ENCODE measurements at regions not wholly inside any gene's neighbourhood (a gene's known extent, or its start where the extent isn't known, plus 50 kb on each side); places are given as distances from the start of the nearest gene placed in this dataset.

GRCh38 chr12:69065775-69066174 lies 132.8 kb upstream of the CPM start:
- no peak for DNase-seq

DNA sequence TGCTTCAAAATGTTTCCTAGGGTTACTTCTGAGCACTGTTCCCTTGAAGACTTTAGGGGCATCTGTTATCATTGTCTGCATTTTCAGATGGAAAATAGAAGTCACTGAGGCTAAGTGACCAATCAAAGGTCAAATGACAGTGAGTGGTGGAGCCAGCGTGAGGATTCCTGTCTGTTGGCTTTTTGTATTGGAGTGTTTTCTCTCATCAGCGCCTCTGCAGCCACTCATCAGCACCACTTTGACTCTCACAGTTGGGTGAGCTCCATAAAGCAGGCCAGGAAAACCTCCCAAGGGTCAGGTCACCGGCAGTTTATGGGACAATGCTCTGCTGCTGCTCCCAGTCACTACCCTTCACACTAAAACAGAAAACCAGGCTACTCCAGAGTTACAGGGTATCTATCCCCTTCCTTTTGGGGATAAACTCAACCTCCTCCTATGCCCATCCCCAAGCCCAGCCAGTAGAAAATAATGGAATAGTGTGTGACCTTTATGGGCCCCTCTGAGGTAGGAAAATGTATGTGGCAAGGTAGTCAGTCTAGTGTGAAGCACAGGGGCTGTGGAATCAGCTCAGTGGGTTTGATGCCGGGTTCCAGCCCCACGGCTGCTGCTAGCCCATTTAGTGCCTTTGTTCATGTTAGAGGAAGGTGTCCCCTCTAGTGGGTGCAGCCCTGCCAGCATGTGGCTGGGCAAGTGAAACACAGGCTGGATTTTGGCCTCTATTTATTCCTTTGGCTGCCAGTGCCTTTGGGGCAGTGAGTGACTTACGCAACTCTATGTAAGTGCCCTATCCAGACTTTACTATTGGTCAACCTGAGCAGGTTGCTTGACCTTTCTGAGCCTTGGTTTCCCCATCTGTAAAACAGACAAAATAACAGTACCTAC lies 133.8 kb upstream of the CPM start:
- no peak for DNase-seq

- no peak for DNase-seq
Observed at GRCh38 chr12:69067713-69068112, 134.7 kb upstream of the CPM start.

DNA sequence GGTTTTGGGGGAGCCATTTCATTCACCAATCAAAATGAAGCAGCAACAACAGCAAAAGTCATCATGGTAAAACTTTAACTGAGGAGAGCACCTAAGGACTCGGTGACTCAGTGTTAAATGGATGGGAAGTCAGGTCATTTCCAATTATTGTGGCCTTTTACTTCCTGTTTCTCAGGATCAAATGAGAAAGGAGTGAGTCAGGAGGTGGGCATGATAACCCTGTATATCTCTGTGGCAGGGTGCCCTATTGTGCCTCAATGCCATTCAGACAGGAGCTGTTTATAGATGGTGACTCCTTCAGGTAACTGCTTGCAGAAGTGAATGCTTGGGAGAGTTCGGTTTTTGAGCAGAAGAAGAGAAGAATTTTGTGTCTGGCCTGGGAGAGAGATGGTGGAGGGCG lies 135.5 kb upstream of the CPM start:
- DNase-seq: no peak

DNA sequence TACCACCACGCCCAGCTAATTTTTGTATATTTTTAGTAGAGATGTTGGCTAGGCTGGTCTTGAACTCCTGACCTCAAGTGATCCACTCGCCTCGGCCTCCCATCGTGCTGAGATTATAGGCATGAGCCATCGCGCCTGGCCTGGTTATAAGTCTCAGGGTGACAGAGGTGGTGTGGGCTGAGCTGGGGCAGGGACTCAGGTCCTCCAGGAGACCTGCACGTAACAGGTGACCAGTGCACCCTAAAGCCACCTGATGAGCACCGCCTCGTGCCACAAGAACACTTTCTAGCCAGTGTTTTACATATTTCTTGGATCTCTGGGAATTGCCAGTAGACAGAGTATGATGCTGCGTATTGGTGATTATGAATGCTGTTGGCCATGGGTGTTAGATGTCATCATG lies 136.5 kb upstream of the CPM start:
- no peak for DNase-seq

DNA sequence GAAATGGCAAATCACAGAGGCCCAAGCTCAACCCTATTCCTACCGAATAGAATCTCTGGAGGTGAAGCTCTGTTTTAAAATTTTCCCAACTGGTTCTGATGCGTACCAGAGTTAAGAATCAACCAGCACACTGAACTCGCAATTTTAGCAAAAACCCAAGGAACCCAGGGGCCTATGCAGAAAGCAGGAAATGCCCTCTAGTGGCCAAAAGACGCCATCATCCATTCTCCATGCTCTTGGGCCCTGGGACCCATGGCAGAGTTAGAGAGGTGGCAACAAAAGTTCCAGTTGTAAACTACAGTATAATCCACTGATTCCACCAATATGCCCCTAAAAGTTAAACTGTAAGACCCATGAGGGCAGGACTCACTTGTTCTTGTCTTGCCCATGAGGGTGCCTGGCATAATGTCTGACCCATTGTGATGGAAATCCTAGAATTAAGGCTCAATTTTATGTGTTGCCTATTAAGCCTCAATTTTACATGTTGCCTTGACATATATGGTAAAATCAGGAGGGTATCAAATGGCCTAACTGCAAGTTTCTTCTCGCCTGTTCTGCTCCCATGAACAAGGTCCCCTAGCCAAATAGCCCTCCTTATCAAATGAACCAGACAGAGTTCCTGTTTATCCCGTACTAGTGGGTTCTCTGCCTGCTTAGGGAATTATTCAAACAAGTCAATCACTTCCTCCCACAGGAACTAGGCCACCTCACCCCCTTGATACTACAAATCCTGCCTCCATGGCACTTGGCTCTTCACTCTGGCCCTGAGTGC lies 137.5 kb upstream of the CPM start:
- DNase-seq: peak; percentile 44 to 49

DNA sequence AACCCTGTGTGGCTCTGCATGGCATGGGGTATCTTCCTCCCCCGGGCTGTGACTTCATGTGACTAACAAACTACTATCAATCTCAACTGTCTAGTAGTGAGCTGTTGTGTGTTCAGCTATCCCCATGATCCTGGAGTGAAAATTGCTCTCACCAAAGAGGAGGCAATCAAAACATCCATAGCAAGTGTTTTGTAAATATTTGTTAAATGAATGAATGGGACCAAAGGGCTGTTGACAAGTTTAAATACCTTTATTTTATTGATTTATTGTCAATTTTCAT lies 138.1 kb upstream of the CPM start:
- DNase-seq: no peak

DNA sequence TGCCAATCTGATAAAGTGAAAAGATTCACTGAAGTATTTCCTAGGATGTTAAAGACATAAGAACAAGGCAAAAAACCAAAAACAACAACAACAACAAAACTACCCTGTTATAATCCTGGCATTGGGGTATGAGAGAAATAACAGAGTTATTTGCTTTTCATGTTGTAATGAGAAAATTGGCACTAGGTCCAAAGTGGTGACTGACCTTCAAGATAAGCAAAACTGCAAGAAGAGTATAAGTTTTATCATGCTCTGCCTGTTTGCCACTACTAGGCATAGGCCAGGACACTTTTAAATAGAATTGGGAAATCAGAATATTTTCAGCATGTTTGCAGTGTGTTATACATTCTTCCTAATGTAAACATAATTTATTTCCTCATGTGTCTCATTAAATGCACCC lies 140.1 kb upstream of the CPM start:
- no peak for DNase-seq

DNA sequence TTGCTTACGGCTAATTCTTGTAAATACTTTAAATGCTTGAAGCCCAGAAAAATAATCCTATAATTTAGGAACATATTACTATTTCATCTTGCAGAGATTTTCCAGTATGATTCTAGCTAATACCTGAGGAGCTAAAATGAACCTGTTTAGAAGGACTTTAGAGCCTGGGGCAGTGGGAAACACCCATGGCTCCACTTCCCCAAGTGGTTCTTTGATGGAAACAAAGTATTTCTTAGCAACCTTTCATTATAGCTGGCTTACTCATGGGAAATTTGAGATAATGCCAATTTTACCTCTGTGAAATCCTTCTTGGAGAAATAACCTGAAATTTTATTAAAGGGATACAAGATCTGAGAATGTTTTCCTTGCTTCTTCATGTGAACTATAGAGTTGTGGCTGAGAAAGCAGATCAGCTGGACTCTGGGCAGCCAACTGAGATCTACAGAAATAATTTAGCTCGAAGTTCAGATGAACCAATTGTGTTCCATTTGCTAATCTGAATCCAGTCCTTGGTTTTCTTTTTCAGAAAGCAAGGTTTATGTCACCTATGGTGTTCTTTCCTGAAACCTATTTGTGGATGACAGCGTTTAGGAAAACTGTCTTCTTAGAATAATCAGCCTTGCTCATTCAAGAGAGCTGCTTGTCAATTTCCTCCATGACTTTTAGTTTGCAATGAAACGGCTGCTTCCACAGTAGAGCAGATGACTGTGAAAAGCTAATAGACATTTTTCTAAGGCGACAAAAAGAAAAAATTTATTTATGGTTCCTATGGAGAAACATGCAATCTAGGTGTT lies 141.8 kb upstream of the CPM start:
- DNase-seq: no peak

DNA sequence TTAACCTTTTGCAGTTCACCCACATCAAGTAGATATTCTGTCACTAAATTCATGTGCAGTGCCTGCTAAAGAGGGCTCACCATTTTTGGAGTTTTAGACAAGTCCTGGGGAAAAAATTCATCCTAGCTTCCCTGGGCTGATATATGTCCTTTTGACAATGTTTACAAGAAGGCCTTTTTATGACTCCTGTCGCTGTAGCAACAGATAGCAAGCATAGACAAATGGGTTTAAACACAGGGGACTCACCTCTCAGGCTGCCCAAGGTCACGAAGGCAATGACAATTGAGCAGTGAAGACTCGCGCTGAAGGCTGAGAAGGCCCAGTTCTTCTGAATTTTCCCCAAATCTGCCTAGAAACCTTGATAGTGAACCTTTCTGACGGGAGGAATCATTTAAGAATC lies 150.7 kb upstream of the CPM start:
- DNase-seq: no peak

- no peak for DNase-seq
Observed at GRCh38 chr12:69084816-69085378, 151.9 kb upstream of the CPM start.

GRCh38 chr12:69085852-69086251 lies 152.9 kb upstream of the CPM start:
- DNase-seq: no peak

GRCh38 chr12:69087986-69088385 lies 151.4 kb upstream of the CPSF6 start:
- DNase-seq: no peak

DNA sequence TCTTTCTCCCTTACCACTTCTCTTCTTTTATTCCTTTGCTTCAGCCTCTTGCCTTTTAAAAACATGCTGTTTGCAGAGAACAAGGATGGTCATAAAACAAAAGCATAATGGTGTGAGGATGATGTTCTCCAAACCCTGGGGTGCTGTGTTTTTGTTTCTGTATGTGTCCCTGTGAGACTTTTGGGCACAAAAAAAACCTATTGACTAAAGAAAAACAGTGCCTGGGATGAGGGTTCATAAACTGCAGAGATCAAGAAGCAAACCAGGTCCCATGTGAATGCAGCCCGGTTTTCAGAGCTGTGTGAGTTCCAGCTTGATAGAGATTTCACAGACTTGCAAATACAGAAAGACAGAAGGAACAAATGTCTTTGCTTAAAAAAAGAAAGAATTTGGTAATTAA lies 148.6 kb upstream of the CPSF6 start:
- DNase-seq: no peak

DNA sequence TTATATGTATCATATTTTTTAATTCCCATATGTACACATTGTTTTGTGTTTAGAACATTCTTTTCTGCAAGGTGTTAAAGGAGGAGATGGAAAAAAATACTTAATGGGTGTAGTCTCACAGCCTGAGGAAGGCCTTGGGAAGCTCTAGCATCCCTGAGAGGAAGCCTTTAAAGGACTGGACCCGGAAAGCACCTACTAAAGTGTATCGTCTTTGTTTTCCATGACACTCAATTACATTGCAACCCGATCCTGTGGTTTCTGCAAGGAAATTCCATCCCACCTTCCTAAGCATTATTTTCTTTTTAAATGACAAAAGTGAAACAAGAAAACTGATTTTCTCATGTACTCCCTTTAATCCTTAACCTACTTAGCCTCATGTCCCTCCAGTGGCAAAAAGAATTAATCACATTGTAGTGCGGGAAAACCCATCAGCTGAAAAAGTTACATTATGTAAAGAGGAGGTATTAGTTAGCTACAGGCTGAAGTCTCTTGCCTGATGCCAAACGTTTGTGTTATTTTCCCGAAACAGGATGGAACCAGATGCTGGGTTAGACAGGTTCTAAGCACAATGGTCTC lies 147.8 kb upstream of the CPSF6 start:
- no peak for DNase-seq

GRCh38 chr12:69092137-69092536 lies 147.2 kb upstream of the CPSF6 start:
- DNase-seq: no peak

GRCh38 chr12:69094606-69095216 lies 144.7 kb upstream of the CPSF6 start:
- DNase-seq: no peak

GRCh38 chr12:69095765-69096477 lies 143.4 kb upstream of the CPSF6 start:
- DNase-seq: no peak

DNA sequence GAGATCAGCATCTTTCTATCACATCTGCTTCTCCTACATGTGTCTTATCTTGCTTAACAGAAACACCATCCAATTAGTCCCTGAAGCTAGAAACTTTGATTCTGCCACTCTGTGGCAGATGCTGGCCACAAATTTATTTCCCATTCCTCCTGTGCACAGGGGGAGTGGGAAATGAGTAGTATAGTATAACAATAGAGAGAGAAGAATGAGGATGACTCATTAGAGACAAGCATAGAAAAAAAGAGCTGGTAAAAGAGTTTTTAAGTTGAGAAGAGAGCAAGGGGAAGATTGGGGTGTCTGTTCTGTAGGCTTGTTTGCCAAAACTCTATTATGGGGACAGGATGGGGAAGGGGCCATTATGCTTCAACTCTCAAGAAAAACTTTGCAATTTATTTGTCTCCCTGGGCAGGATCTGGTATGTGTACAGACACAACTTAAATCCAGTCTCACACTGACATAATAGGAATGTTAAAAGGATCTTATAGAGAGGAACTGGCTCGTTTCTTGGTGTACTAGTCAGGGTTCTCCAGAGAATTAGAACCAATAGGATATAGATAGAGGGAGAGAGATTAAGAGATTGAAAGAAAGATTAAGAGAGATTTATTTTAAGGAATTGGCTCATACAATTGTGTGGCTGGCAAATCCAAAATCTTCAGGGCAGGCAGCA lies 142.6 kb upstream of the CPSF6 start:
- DNase-seq: no peak

DNA sequence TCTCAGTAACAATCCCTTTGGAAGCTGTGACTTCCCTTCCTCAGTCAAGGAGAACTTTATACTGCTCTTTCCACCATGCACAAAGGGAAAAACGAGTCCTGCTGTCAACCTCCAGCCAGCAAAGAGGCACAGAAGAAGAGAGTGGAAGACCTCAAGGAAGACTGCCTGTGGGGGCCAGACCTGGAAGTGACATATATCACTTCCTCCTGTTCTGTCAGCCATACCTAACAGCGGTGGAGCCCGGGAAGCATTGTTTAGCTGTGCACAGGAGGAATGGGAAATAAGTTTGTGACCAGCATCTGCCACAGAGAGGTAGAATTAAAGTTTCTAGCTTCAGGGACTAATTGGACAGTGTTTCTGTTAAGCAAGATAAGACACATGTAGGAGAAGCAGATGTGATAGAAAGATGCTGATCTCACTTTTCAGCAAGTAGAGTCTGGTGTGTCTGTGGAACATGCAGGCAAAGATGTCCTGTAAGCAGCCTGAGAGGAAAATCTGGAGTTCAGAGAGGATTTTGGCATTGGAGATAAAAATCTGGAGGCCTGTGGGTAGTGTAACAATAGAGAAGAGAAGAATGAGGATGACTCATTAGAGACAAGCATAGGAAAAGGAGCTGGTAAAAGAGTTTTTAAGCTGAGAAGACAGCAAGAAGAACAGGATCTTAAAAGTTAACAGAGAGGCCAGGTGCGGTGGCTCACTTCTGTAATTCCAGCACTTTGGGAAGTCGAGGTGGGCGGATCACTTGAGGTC lies 141.6 kb upstream of the CPSF6 start:
- DNase-seq: no peak

All from stimulated activated CD4-positive, alpha-beta T cell treated with anti-CD3 and anti-CD28 coated beads, Interleukin-4, amount 100 ng/mL, for 4 hours (primary cell).